Large intestine (tissue), 3 donors: ENCODE measurements at regions not wholly inside any gene's neighbourhood (a gene's known extent, or its start where the extent isn't known, plus 50 kb on each side); places are given as distances from the start of the nearest gene placed in this dataset.

Experiments used
- DNase-seq, 2 donors: peaks; one replicate each; pipeline versions ENCODE4 v3.0.0 to v3.0.0-alpha.2; 2013
- H3K27ac ChIP-seq: one replicate; pipeline ENCODE4 v1.5.1; 2013; ENCODE audit warnings: low read length
- H3K27me3 ChIP-seq: 2 replicates; pipeline ENCODE4 v1.6.1; 2013; ENCODE audit warnings: low read length; ENCODE audit not compliant: control insufficient read depth, insufficient read depth
- H3K36me3 ChIP-seq: 2 replicates; pipeline ENCODE4 v1.6.1; 2013; ENCODE audit warnings: low read length; ENCODE audit not compliant: control insufficient read depth, insufficient read depth
- H3K4me1 ChIP-seq: one replicate; pipeline ENCODE4 v1.6.1; 2013; ENCODE audit warnings: low read length; ENCODE audit not compliant: control insufficient read depth, insufficient read depth
- H3K4me3 ChIP-seq: one replicate; pipeline ENCODE4 v1.5.1; 2013; ENCODE audit warnings: low read length
- H3K9me3 ChIP-seq: one replicate; pipeline ENCODE4 v1.6.1; 2013; ENCODE audit warnings: mild to moderate bottlenecking, low read depth, low read length, moderate library complexity; ENCODE audit not compliant: control insufficient read depth
- WGBS: methylation state at CpG from one replicate; pipeline ENCODE4 v1.1.5; 2013; ENCODE audit warnings: low lambda C conversion rate; ENCODE audit not compliant: insufficient coverage; 5-methylcytosine and 5-hydroxymethylcytosine counted together

- Histone ChIP-seq H3K9me3 (no peaks in the 10 kb centered on the region), H3K27me3 (no peaks in the 10 kb centered on the region), H3K4me1 (no peaks in the 10 kb centered on the region), H3K36me3 (no peaks in the 10 kb centered on the region), H3K27ac (no peak overlapping the region), H3K4me3 (no peak overlapping the region)
- DNase-seq = no peak
- no CpG with 5 or more reads among the region's 2 CpGs for WGBS
Measured at GRCh38 chr5:158212237-158212636, 353.3 kb upstream of the CLINT1 start.

- H3K27ac ChIP-seq = no peak overlapping the region
- WGBS = no CpG with 5 or more reads among the region's 5 CpGs
Measured at GRCh38 chr5:158209219-158209908, 350.4 kb upstream of the CLINT1 start.

GRCh38 chr5:158207733-158208132 lies 348.8 kb upstream of the CLINT1 start:
- Histone ChIP-seq H3K36me3 (no peaks in the 10 kb centered on the region), H3K27ac (no peak overlapping the region), H3K4me1 (no peaks in the 10 kb centered on the region), H3K9me3 (no peaks in the 10 kb centered on the region), H3K27me3 (no peaks in the 10 kb centered on the region), H3K4me3 (no peak overlapping the region)
- WGBS = no CpG with 5 or more reads among the region's 10 CpGs
- no peak for DNase-seq

More at GRCh38 chr5:158209219-158209908, 350.4 kb upstream of the CLINT1 start:
- no peaks in the 10 kb centered on the region for H3K4me1 ChIP-seq
- no peaks in the 10 kb centered on the region for H3K27me3 ChIP-seq
- no peaks in the 10 kb centered on the region for H3K9me3 ChIP-seq
- H3K36me3 ChIP-seq = no peaks in the 10 kb centered on the region
- DNase-seq = no peak
- H3K4me3 ChIP-seq = no peak overlapping the region

GRCh38 chr5:158205992-158206391 lies 347.0 kb upstream of the CLINT1 start:
- DNase-seq = no peak
- no peak overlapping the region for H3K4me3 ChIP-seq
- H3K36me3 ChIP-seq = no peaks in the 10 kb centered on the region
- H3K9me3 ChIP-seq = no peaks in the 10 kb centered on the region
- H3K4me1 ChIP-seq = no peaks in the 10 kb centered on the region
- no peaks in the 10 kb centered on the region for H3K27me3 ChIP-seq
- no CpG with 5 or more reads among the region's 2 CpGs for WGBS
- H3K27ac ChIP-seq = no peak overlapping the region

- Histone ChIP-seq H3K4me1 (no peaks in the 10 kb centered on the region), H3K27ac (no peak overlapping the region), H3K36me3 (no peaks in the 10 kb centered on the region), H3K27me3 (no peaks in the 10 kb centered on the region), H3K4me3 (no peak overlapping the region), H3K9me3 (no peaks in the 10 kb centered on the region)
- no peak for DNase-seq
- no CpG with 5 or more reads among the region's 8 CpGs for WGBS
Measured at GRCh38 chr5:158203261-158203660, 344.3 kb upstream of the CLINT1 start.

- 98% methylated on average over 5 of the region's 7 CpGs for WGBS
- no peaks in the 10 kb centered on the region for H3K4me1 ChIP-seq
- H3K27ac ChIP-seq = no peak overlapping the region
- H3K27me3 ChIP-seq = no peaks in the 10 kb centered on the region
- H3K9me3 ChIP-seq = no peaks in the 10 kb centered on the region
- no peak for DNase-seq
- H3K4me3 ChIP-seq = no peak overlapping the region
- H3K36me3 ChIP-seq = no peaks in the 10 kb centered on the region
Measured at GRCh38 chr5:158202801-158203200, 343.9 kb upstream of the CLINT1 start.

GRCh38 chr5:158200619-158201018 lies 341.7 kb upstream of the CLINT1 start:
- H3K4me1 ChIP-seq = no peaks in the 10 kb centered on the region
- no peak overlapping the region for H3K27ac ChIP-seq
- no CpG with 5 or more reads among the region's 4 CpGs for WGBS
- no peaks in the 10 kb centered on the region for H3K27me3 ChIP-seq
- H3K4me3 ChIP-seq = no peak overlapping the region
- no peaks in the 10 kb centered on the region for H3K9me3 ChIP-seq
- H3K36me3 ChIP-seq = no peaks in the 10 kb centered on the region
- no peak for DNase-seq

- no peaks in the 10 kb centered on the region for H3K27me3 ChIP-seq
- no CpG with 5 or more reads among the region's 6 CpGs for WGBS
- H3K4me3 ChIP-seq = no peak overlapping the region
- no peaks in the 10 kb centered on the region for H3K9me3 ChIP-seq
- no peaks in the 10 kb centered on the region for H3K4me1 ChIP-seq
- no peak for DNase-seq
- H3K36me3 ChIP-seq = no peaks in the 10 kb centered on the region
- no peak overlapping the region for H3K27ac ChIP-seq
Measured at GRCh38 chr5:158198636-158199035, 339.7 kb upstream of the CLINT1 start.

- no CpG with 5 or more reads among the region's 5 CpGs for WGBS
- H3K4me3 ChIP-seq = no peak overlapping the region
- H3K36me3 ChIP-seq = no peaks in the 10 kb centered on the region
- no peaks in the 10 kb centered on the region for H3K27me3 ChIP-seq
- no peaks in the 10 kb centered on the region for H3K9me3 ChIP-seq
- no peak for DNase-seq
- H3K4me1 ChIP-seq = no peaks in the 10 kb centered on the region
- no peak overlapping the region for H3K27ac ChIP-seq
Measured at GRCh38 chr5:158195416-158196210, 336.7 kb upstream of the CLINT1 start.

- no peak overlapping the region for H3K27ac ChIP-seq
- no peaks in the 10 kb centered on the region for H3K4me1 ChIP-seq
- H3K4me3 ChIP-seq = no peak overlapping the region
- no peaks in the 10 kb centered on the region for H3K36me3 ChIP-seq
- H3K9me3 ChIP-seq = no peaks in the 10 kb centered on the region
- no peaks in the 10 kb centered on the region for H3K27me3 ChIP-seq
- no CpG with 5 or more reads among the region's 10 CpGs for WGBS
- no peak for DNase-seq
Measured at GRCh38 chr5:158194561-158194976, 335.6 kb upstream of the CLINT1 start.
